ENCODE measurements at regions not wholly inside any gene's neighbourhood (a gene's known extent, or its start where the extent isn't known, plus 50 kb on each side); places are given as distances from the start of the nearest gene placed in this dataset.

- no peaks in the 10 kb centered on the region for H3K4me1 ChIP-seq (ENCODE audit: control insufficient read depth, insufficient read depth, low read length)
- no peak overlapping the region for H3K9ac ChIP-seq (ENCODE audit: extremely low read depth, low read length, poor library complexity, severe bottlenecking)
- no peak overlapping the region for H3K27ac ChIP-seq (ENCODE audit: low read depth, low read length)
- Mint-ChIP-seq H3K36me3 (ENCODE audit: low read depth) (no peaks in the 10 kb centered on the region), H3K4me3 (no peak overlapping the region), H3K4me1 (peaks cover 5% of the 10 kb centered on the region), H3K9me3 (peaks cover 3% of the 10 kb centered on the region), H3K27me3 (ENCODE audit: insufficient read depth) (peaks cover 19% of the 10 kb centered on the region), H3K27ac (no peak overlapping the region)
- H3K27me3 ChIP-seq (ENCODE audit: control insufficient read depth, insufficient read depth, low read length, poor library complexity, severe bottlenecking), result no peaks in the 10 kb centered on the region
- no peaks in the 10 kb centered on the region for H3K36me3 ChIP-seq (ENCODE audit: control insufficient read depth, insufficient read depth, low read length)
- WGBS, 2 experiments (ENCODE audit: insufficient coverage in 1 of 2, insufficient read length in 1 of 2), result 87 to 95% methylated on average over 3 to 4 of the region's 4 CpGs
- peaks cover 4% of the 10 kb centered on the region for H3K9me3 ChIP-seq (ENCODE audit: control insufficient read depth, low read length)
- no peak overlapping the region for H3K4me3 ChIP-seq (ENCODE audit: low read length)
- DNase-seq, result no peak
- no peak for TF ChIP-seq CTCF (conservative IDR thresholded peaks at IDR 0.05)
These were observed 272.7 kb downstream of the HHIPL2 start for GRCh38 chr1:222275001-222275728.

- H3K4me3 ChIP-seq (ENCODE audit: low read length), result no peak overlapping the region
- Mint-ChIP-seq H3K4me1 (peaks cover 9% of the 10 kb centered on the region), H3K27me3 (ENCODE audit: insufficient read depth) (peaks cover 5% of the 10 kb centered on the region), H3K27ac (no peak overlapping the region), H3K4me3 (no peak overlapping the region), H3K9me3 (no peaks in the 10 kb centered on the region), H3K36me3 (ENCODE audit: low read depth) (no peaks in the 10 kb centered on the region)
- 50 to 60% methylated on average over 9 to 14 of the region's 14 CpGs for WGBS, 2 experiments (ENCODE audit: insufficient coverage in 1 of 2, insufficient read length in 1 of 2)
- no peak for TF ChIP-seq CTCF (conservative IDR thresholded peaks at IDR 0.05)
- H3K9me3 ChIP-seq (ENCODE audit: control insufficient read depth, low read length), result no peaks in the 10 kb centered on the region
- no peaks in the 10 kb centered on the region for H3K36me3 ChIP-seq (ENCODE audit: control insufficient read depth, insufficient read depth, low read length)
- no peak overlapping the region for H3K9ac ChIP-seq (ENCODE audit: extremely low read depth, low read length, poor library complexity, severe bottlenecking)
- no peak overlapping the region for H3K27ac ChIP-seq (ENCODE audit: low read depth, low read length)
- H3K4me1 ChIP-seq (ENCODE audit: control insufficient read depth, insufficient read depth, low read length), result no peaks in the 10 kb centered on the region
- peak; percentile 67 for DNase-seq
- H3K27me3 ChIP-seq (ENCODE audit: control insufficient read depth, insufficient read depth, low read length, poor library complexity, severe bottlenecking), result no peaks in the 10 kb centered on the region
These were observed 281.4 kb downstream of the HHIPL2 start for GRCh38 chr1:222266223-222267196.

- no peaks in the 10 kb centered on the region for H3K4me1 ChIP-seq (ENCODE audit: control insufficient read depth, insufficient read depth, low read length)
- H3K9me3 ChIP-seq (ENCODE audit: control insufficient read depth, low read length), result no peaks in the 10 kb centered on the region
- no peaks in the 10 kb centered on the region for H3K36me3 ChIP-seq (ENCODE audit: control insufficient read depth, insufficient read depth, low read length)
- no peak overlapping the region for H3K27ac ChIP-seq (ENCODE audit: low read depth, low read length)
- Mint-ChIP-seq H3K4me1 (peaks cover 9% of the 10 kb centered on the region), H3K4me3 (no peak overlapping the region), H3K36me3 (ENCODE audit: low read depth) (no peaks in the 10 kb centered on the region), H3K9me3 (no peaks in the 10 kb centered on the region), H3K27me3 (ENCODE audit: insufficient read depth) (peaks cover 5% of the 10 kb centered on the region), H3K27ac (no peak overlapping the region)
- H3K9ac ChIP-seq (ENCODE audit: extremely low read depth, low read length, poor library complexity, severe bottlenecking), result no peak overlapping the region
- DNase-seq, result no peak
- WGBS, 2 experiments (ENCODE audit: insufficient coverage in 1 of 2, insufficient read length in 1 of 2), result 93% methylated on average over 2 of the region's 2 CpGs; no CpG with 5 or more reads in 1 of the 2 experiments
- TF ChIP-seq CTCF (conservative IDR thresholded peaks at IDR 0.05), result no peak
- no peaks in the 10 kb centered on the region for H3K27me3 ChIP-seq (ENCODE audit: control insufficient read depth, insufficient read depth, low read length, poor library complexity, severe bottlenecking)
- no peak overlapping the region for H3K4me3 ChIP-seq (ENCODE audit: low read length)
These were observed 284.1 kb downstream of the HHIPL2 start for GRCh38 chr1:222263791-222264190.
